ENCODE measurements at regions not wholly inside any gene's neighbourhood (a gene's known extent, or its start where the extent isn't known, plus 50 kb on each side); places are given as distances from the start of the nearest gene placed in this dataset.
"Not testable (repeated sequence)": the region's sequence is repeated elsewhere in the genome, so short reads cannot be mapped to it uniquely, and the experiment has no call there.

DNA sequence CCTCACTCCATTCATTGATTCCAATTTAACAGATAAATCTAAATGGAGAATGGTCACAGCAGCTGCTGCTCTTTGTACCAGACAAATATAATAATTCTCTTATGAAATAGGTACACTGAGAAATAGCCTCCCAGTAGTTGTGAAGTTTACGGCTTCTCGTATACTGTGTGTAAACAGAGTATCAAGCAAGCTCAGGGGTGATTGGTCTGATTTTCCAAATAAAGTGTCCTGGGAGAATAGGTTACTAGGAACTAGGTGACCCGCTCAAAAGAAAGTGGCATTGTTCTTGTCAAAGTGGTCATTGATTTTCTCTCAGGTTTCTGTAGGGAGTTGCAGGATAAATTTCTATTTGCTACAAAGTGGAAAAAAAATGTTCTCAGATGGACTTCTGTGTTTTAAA, 838.2 kb downstream of the RAPGEF2 start:
- TF ChIP-seq POLR2AphosphoS5 (IDR thresholded peaks at IDR 0.05) (no peak), EP300 (IDR thresholded peaks at IDR 0.05) (no peak), POLR2A (IDR thresholded peaks at IDR 0.05) (no peak)
- TF ChIP-seq, protein P1, sequence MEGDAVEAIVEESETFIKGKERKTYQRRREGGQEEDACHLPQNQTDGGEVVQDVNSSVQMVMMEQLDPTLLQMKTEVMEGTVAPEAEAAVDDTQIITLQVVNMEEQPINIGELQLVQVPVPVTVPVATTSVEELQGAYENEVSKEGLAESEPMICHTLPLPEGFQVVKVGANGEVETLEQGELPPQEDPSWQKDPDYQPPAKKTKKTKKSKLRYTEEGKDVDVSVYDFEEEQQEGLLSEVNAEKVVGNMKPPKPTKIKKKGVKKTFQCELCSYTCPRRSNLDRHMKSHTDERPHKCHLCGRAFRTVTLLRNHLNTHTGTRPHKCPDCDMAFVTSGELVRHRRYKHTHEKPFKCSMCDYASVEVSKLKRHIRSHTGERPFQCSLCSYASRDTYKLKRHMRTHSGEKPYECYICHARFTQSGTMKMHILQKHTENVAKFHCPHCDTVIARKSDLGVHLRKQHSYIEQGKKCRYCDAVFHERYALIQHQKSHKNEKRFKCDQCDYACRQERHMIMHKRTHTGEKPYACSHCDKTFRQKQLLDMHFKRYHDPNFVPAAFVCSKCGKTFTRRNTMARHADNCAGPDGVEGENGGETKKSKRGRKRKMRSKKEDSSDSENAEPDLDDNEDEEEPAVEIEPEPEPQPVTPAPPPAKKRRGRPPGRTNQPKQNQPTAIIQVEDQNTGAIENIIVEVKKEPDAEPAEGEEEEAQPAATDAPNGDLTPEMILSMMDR (IDR thresholded peaks at IDR 0.05): no peak
- Histone ChIP-seq H3K4me3 (no peak overlapping the region), H3K36me3 (no peaks in the 10 kb centered on the region), H3K27me3 (no peaks in the 10 kb centered on the region), H3K4me1 (no peaks in the 10 kb centered on the region), H3K27ac (no peak overlapping the region), H3K9me3 (no peaks in the 10 kb centered on the region)
- DNase-seq: no peak
- no peak for ATAC-seq (ENCODE audit: low FRiP score in 2 of 2)
- WGBS, 2 donors: 95 to 96% methylated on average over 3 of the region's 3 CpGs

DNA sequence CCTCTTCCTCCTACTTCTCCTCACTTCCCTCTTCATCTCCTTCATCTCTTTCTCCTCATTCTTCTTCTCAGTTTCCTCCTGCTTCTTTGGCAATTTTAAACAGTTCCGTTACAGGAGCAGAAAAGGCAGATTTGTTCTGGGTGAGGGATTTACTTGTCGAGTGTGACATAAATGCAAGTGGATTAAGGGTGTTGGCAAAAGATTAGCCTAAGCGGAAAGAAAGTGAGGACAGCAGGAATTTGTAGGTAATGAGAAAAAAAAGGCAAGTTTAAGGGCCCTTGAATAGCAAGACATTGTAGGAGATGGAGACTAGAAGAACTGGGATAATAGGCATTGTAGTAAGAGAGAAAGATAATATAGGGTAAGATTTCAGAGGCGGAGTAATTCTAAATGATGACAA, 841.6 kb downstream of the RAPGEF2 start:
- Histone ChIP-seq H3K36me3 (no peaks in the 10 kb centered on the region), H3K4me3 (no peak overlapping the region), H3K27me3 (no peaks in the 10 kb centered on the region), H3K4me1 (no peaks in the 10 kb centered on the region), H3K9me3 (no peaks in the 10 kb centered on the region), H3K27ac (no peak overlapping the region)
- ATAC-seq (ENCODE audit: low FRiP score in 2 of 2) (no peak), DNase-seq (no peak)
- no peak for TF ChIP-seq POLR2A (IDR thresholded peaks at IDR 0.05)
- TF ChIP-seq EP300 (IDR thresholded peaks at IDR 0.05): no peak
- no peak for TF ChIP-seq POLR2AphosphoS5 (IDR thresholded peaks at IDR 0.05)
- TF ChIP-seq, protein P1 (IDR thresholded peaks at IDR 0.05): no peak
- 66 to 77% methylated on average over 4 of the region's 4 CpGs for WGBS, 2 donors

DNA sequence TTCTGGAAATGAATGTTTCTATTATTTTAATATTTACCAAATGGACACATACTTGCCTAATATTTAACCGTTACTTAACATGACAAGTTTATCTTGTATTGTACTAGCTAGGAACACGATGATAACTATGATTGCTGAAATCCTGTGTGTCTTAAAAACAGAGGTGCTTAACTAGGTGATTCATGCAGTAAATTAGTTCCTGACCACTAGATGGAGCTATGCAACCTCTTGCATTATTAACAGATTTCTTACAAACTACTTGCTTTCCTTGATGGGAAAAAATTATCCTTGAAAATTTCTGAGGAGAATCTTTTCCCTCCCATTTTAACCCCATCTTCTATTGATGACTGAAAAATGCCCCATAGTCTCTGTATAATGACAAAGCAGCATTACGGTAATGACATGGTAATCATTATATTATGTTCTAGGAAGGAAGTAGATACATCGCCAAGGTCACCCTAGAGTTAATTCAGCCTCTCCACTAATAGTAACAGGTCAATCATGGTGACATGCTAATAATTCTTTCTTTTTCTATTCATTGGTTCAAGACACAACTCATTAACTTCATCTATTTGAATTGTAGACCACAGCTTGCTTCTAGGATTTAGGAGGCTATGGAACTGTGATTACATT, 844.2 kb downstream of the RAPGEF2 start:
- Histone ChIP-seq H3K27me3 (no peaks in the 10 kb centered on the region), H3K4me1 (no peaks in the 10 kb centered on the region), H3K9me3 (no peaks in the 10 kb centered on the region), H3K4me3 (no peak overlapping the region), H3K36me3 (no peaks in the 10 kb centered on the region), H3K27ac (no peak overlapping the region)
- TF ChIP-seq EP300 (IDR thresholded peaks at IDR 0.05): no peak
- no peak for TF ChIP-seq POLR2AphosphoS5 (IDR thresholded peaks at IDR 0.05)
- TF ChIP-seq, protein P1 (IDR thresholded peaks at IDR 0.05): peak in 4 of 6 experiments; percentile 38 to 51 (median 40)
- TF ChIP-seq POLR2A (IDR thresholded peaks at IDR 0.05): no peak
- no peak for DNase-seq
- ATAC-seq (ENCODE audit: low FRiP score in 2 of 2): peak in 1 of 2 donors; percentile 56
- WGBS, 2 donors: 38 to 42% methylated on average over 4 of the region's 4 CpGs

DNA sequence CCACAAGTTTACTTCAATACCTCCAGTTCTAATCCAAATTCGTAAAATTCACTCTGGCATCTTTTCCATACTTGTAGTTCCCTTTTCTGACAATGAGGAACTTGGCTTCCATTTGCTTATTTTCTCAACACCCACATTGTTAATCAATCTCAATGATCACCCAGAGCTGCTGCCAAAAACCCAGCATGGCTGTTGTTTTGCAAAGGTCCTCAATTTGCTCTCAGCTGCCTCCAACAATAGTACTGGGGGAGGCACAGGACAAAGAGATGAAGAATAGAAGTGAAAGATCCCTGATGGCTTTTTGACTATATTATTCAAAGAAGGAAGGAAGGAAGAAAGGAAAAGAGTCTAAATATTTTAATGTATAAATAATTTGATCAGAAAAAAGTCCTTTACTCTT, 847.8 kb downstream of the RAPGEF2 start:
- H3K36me3 ChIP-seq: no peaks in the 10 kb centered on the region
- no peaks in the 10 kb centered on the region for H3K9me3 ChIP-seq
- no peak overlapping the region for H3K4me3 ChIP-seq
- 49 to 62% methylated on average over 1 of the region's 1 CpG for WGBS, 2 donors
- ATAC-seq (ENCODE audit: low FRiP score in 2 of 2) (no peak), DNase-seq (no peak)
- TF ChIP-seq, protein P1 (IDR thresholded peaks at IDR 0.05): no peak
- TF ChIP-seq EP300 (IDR thresholded peaks at IDR 0.05): no peak
- TF ChIP-seq POLR2A (IDR thresholded peaks at IDR 0.05): no peak
- no peak for TF ChIP-seq POLR2AphosphoS5 (IDR thresholded peaks at IDR 0.05)
- no peaks in the 10 kb centered on the region for H3K27me3 ChIP-seq
- H3K27ac ChIP-seq: no peak overlapping the region
- no peaks in the 10 kb centered on the region for H3K4me1 ChIP-seq

DNA sequence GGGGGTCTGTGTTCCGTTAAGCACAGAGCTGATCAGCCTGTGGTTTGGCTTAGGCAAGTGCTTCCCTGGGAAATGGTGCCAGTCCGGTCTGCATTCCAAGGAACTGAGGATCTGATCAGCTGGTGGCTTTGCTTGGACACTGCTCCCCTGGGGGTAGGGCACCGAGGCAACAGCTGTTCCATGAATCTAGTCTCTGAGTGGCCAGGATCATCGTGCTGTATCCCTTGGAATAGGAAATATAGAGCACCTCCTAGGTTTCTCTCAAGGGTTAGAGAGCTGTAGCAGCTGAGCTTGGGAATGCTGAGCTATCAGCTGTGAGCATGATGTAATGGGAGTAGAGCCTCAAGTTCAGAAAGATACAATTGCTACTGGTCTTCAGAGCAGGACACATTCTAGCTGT, 863.9 kb downstream of the RAPGEF2 start:
- Histone ChIP-seq H3K4me3 (no peak overlapping the region), H3K9me3 (no peaks in the 10 kb centered on the region), H3K4me1 (no peaks in the 10 kb centered on the region), H3K36me3 (no peaks in the 10 kb centered on the region), H3K27ac (no peak overlapping the region), H3K27me3 (no peaks in the 10 kb centered on the region)
- TF ChIP-seq POLR2A (IDR thresholded peaks at IDR 0.05): no peak
- TF ChIP-seq, protein P1 (IDR thresholded peaks at IDR 0.05): no peak
- no peak for TF ChIP-seq EP300 (IDR thresholded peaks at IDR 0.05)
- no peak for TF ChIP-seq POLR2AphosphoS5 (IDR thresholded peaks at IDR 0.05)
- no peak for ATAC-seq (ENCODE audit: low FRiP score in 2 of 2)
- 50 to 75% methylated on average over 2 to 4 of the region's 4 CpGs for WGBS, 2 donors
- DNase-seq: no peak

DNA sequence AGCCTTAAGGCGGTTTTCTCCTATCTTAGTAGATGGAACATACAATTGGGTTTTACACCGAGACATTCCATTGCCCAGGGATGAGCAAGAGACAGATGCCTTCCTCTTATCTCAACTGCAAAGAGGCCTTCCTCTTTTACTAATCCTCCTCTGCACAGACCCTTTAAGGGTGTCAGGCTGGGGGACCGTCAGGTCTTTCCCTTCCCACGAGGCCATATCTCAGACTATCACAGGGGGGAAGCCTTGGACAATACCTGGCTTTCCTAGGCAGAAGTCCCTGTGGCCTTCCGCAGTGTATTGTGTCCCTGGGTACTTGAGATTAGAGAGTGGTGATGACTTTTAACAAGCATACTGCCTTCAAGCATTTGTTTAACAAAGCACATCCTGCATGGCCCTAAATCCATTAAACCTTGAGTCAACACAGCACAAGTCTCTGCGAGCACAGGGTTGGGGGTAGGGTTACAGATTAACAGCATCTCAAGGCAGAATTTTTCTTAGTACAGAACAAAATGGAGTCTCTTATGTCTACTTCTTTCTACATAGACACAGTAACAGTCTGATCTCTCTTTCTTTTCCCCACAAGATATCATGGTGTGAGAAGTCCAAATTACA, 874.1 kb downstream of the RAPGEF2 start:
- not testable (repeated sequence) for H3K36me3 ChIP-seq; H3K4me1 ChIP-seq; ATAC-seq (ENCODE audit: low FRiP score in 2 of 2); H3K27ac ChIP-seq; H3K9me3 ChIP-seq; DNase-seq; H3K27me3 ChIP-seq; H3K4me3 ChIP-seq
- 48 to 62% methylated on average over 4 to 6 of the region's 6 CpGs for WGBS, 2 donors

Measured in upper lobe of left lung (tissue), 6 donors.